ENCODE measurements at regions not wholly inside any gene's neighbourhood (a gene's known extent, or its start where the extent isn't known, plus 50 kb on each side); places are given as distances from the start of the nearest gene placed in this dataset.

GRCh38 chrX:63434206-63434605 is 83.1 kb upstream of the SPIN4 start:
- Histone ChIP-seq H3F3A (ENCODE audit: insufficient read depth, low read length, poor library complexity, severe bottlenecking) (no peaks in the 10 kb centered on the region), H3K79me2 (replicated peaks; ENCODE audit: insufficient read depth, low read length) (no peaks in the 10 kb centered on the region), H3K27ac (ENCODE audit: low read length) (no peak overlapping the region), H3K9ac (ENCODE audit: low read length) (no peak overlapping the region), H3K4me3 (ENCODE audit: low read length) (no peak overlapping the region), H3K9me2 (ENCODE audit: insufficient read depth, low read length) (no peaks in the 10 kb centered on the region), H2AFZ (ENCODE audit: low read depth, low read length) (no peak overlapping the region), H3K9me3 (ENCODE audit: low read length) (no peaks in the 10 kb centered on the region), H3K4me2 (ENCODE audit: low read length) (no peak overlapping the region), H3K36me3 (ENCODE audit: insufficient read depth, low read length) (no peaks in the 10 kb centered on the region), H3K27me3 (ENCODE audit: insufficient read depth, low read depth, low read length) (no peaks in the 10 kb centered on the region), H4K20me1 (ENCODE audit: insufficient read depth) (no peaks in the 10 kb centered on the region)
- TF ChIP-seq SMC3 (conservative IDR thresholded peaks at IDR 0.05; ENCODE audit: poor library complexity), result no peak
- TF ChIP-seq TAF1 (IDR thresholded peaks at IDR 0.05; ENCODE audit: low read depth), result no peak
- TF ChIP-seq CTCF (IDR thresholded peaks at IDR 0.05; ENCODE audit: poor library complexity, severe bottlenecking), result no peak
- TF ChIP-seq REST (IDR thresholded peaks at IDR 0.05; ENCODE audit: borderline replicate concordance), result no peak
- no peak for TF ChIP-seq EP300 (conservative IDR thresholded peaks at IDR 0.05; ENCODE audit: poor library complexity, severe bottlenecking)
- TF ChIP-seq POLR2AphosphoS5 (IDR thresholded peaks at IDR 0.05), result no peak
- no peak for TF ChIP-seq MXI1 (conservative IDR thresholded peaks at IDR 0.05; ENCODE audit: poor library complexity, severe bottlenecking)
- TF ChIP-seq EZH2 (IDR thresholded peaks at IDR 0.05; ENCODE audit: borderline replicate concordance, insufficient read depth, low read length, poor library complexity, severe bottlenecking), result no peak

GRCh38 chrX:63430026-63430425 is 78.9 kb upstream of the SPIN4 start:
- Histone ChIP-seq H3K9ac (ENCODE audit: low read length) (no peak overlapping the region), H2AFZ (ENCODE audit: low read depth, low read length) (no peak overlapping the region), H3K27ac (ENCODE audit: low read length) (no peak overlapping the region), H3K27me3 (ENCODE audit: insufficient read depth, low read depth, low read length) (no peaks in the 10 kb centered on the region), H3K4me3 (ENCODE audit: low read length) (no peak overlapping the region), H4K20me1 (ENCODE audit: insufficient read depth) (no peaks in the 10 kb centered on the region), H3K4me2 (ENCODE audit: low read length) (no peak overlapping the region), H3F3A (ENCODE audit: insufficient read depth, low read length, poor library complexity, severe bottlenecking) (no peaks in the 10 kb centered on the region), H3K36me3 (ENCODE audit: insufficient read depth, low read length) (no peaks in the 10 kb centered on the region), H3K9me2 (ENCODE audit: insufficient read depth, low read length) (no peaks in the 10 kb centered on the region), H3K9me3 (ENCODE audit: low read length) (no peaks in the 10 kb centered on the region), H3K79me2 (replicated peaks; ENCODE audit: insufficient read depth, low read length) (no peaks in the 10 kb centered on the region)
- TF ChIP-seq POLR2AphosphoS5 (IDR thresholded peaks at IDR 0.05) (no peak), MXI1 (conservative IDR thresholded peaks at IDR 0.05; ENCODE audit: poor library complexity, severe bottlenecking) (no peak), TAF1 (IDR thresholded peaks at IDR 0.05; ENCODE audit: low read depth) (no peak), RAD21 (conservative IDR thresholded peaks at IDR 0.05) (no peak), CTCF (IDR thresholded peaks at IDR 0.05; ENCODE audit: poor library complexity, severe bottlenecking) (no peak), SMC3 (conservative IDR thresholded peaks at IDR 0.05; ENCODE audit: poor library complexity) (no peak), EP300 (conservative IDR thresholded peaks at IDR 0.05; ENCODE audit: poor library complexity, severe bottlenecking) (no peak), REST (IDR thresholded peaks at IDR 0.05; ENCODE audit: borderline replicate concordance) (no peak), EZH2 (IDR thresholded peaks at IDR 0.05; ENCODE audit: borderline replicate concordance, insufficient read depth, low read length, poor library complexity, severe bottlenecking) (no peak)
